ENCODE measurements at regions not wholly inside any gene's neighbourhood (a gene's known extent, or its start where the extent isn't known, plus 50 kb on each side); places are given as distances from the start of the nearest gene placed in this dataset.

DNA sequence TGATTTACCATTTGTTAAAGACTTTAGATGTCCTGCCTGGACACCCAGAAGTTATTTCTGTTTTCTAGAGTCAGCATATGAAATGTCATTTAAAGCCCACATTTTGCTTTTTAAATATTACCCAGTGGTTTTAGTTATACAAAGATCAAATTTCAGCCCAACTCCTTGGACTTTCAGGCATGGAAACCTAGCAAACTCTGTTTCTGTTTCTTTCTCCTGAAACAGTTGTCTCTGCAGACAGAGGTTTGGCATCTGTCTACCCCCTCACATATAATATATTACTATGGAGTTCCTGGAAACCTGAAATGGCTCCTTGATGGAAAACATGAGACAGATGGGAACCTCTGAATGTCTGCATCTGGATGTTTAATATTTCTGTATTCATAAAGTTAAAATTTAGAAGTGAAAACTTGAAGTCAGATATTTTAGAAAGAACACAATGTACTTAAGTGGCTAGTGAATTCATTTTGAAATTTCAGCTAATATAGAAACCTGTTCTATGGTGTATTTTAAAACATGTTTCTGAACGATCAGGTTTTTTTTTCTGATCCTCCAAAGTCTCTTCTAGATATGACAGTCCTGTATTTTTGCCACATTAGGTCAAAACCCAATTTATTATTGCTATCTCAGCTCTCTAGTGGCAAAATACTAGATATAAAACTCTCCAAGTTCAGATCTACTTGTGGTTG lies 743.3 kb downstream of the CD109 start:
- TF ChIP-seq, protein P1, sequence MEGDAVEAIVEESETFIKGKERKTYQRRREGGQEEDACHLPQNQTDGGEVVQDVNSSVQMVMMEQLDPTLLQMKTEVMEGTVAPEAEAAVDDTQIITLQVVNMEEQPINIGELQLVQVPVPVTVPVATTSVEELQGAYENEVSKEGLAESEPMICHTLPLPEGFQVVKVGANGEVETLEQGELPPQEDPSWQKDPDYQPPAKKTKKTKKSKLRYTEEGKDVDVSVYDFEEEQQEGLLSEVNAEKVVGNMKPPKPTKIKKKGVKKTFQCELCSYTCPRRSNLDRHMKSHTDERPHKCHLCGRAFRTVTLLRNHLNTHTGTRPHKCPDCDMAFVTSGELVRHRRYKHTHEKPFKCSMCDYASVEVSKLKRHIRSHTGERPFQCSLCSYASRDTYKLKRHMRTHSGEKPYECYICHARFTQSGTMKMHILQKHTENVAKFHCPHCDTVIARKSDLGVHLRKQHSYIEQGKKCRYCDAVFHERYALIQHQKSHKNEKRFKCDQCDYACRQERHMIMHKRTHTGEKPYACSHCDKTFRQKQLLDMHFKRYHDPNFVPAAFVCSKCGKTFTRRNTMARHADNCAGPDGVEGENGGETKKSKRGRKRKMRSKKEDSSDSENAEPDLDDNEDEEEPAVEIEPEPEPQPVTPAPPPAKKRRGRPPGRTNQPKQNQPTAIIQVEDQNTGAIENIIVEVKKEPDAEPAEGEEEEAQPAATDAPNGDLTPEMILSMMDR (IDR thresholded peaks at IDR 0.05) = no peak
- TF ChIP-seq POLR2A (IDR thresholded peaks at IDR 0.05) = no peak
